ENCODE measurements at regions not wholly inside any gene's neighbourhood (a gene's known extent, or its start where the extent isn't known, plus 50 kb on each side); places are given as distances from the start of the nearest gene placed in this dataset.

DNA sequence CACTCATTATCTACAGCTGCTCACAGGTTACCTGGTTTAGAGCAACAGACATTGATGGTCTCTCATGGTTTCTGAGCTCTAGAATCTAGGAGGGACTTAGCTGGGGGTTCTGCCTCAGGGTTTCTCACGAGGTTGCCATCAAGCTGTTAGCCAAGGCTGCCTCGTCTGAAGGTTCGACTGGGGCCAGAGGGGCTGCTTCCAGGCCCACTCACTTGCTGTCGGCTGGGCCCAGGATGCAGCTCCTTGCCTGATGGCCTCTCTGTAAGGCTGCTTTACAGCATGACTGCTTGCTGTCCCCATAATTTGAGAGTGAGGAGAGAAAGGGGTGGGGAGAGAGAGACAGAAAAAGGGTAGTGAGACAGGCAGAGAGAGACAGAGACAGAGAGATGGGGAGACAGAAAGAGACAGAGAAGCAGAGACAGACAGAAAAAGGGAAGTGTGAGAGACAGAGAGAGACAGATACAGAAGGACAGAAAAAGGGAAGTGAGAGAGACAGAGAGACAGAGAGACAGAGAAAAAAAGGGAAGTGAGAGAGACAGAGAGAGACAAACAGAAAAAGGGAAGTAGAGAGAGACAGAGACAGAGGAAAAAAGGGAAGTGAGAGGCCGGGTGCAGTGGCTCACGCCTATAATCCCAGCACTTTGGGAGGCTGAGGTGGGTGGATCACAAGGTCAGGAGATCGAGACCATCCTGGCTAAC lies 106.8 kb upstream of the C1orf174 start:
- H3K4me1 Mint-ChIP-seq (ENCODE audit: low read depth, unreplicated experiment): no peaks in the 10 kb centered on the region
- Histone ChIP-seq H3K36me3 (ENCODE audit: insufficient read depth, low read length) (no peaks in the 10 kb centered on the region), H3K4me3 (ENCODE audit: insufficient read depth, low read depth, low read length) (no peak overlapping the region), H4K20me1 (ENCODE audit: insufficient read depth, low read length) (no peaks in the 10 kb centered on the region), H3K27me3 (ENCODE audit: insufficient read depth, low read length) (no peaks in the 10 kb centered on the region), H3K27ac (ENCODE audit: low read depth, low read length) (no peak overlapping the region), H3K79me2 (ENCODE audit: insufficient read depth, low read length) (no peaks in the 10 kb centered on the region), H3K9me3 (ENCODE audit: insufficient read depth, low read depth, low read length) (no peaks in the 10 kb centered on the region), H3K4me1 (ENCODE audit: insufficient read depth, low read length) (no peaks in the 10 kb centered on the region), H3K4me2 (ENCODE audit: low read length) (no peak overlapping the region), H2AFZ (ENCODE audit: low read depth, low read length) (no peak overlapping the region), H3K9ac (ENCODE audit: low read length) (no peak overlapping the region)
- no peak overlapping the region for H3K4me3 Mint-ChIP-seq (ENCODE audit: unreplicated experiment)
- TF ChIP-seq EZH2 (IDR thresholded peaks at IDR 0.05; ENCODE audit: insufficient read depth, low read length): no peak
- TF ChIP-seq, protein P1, sequence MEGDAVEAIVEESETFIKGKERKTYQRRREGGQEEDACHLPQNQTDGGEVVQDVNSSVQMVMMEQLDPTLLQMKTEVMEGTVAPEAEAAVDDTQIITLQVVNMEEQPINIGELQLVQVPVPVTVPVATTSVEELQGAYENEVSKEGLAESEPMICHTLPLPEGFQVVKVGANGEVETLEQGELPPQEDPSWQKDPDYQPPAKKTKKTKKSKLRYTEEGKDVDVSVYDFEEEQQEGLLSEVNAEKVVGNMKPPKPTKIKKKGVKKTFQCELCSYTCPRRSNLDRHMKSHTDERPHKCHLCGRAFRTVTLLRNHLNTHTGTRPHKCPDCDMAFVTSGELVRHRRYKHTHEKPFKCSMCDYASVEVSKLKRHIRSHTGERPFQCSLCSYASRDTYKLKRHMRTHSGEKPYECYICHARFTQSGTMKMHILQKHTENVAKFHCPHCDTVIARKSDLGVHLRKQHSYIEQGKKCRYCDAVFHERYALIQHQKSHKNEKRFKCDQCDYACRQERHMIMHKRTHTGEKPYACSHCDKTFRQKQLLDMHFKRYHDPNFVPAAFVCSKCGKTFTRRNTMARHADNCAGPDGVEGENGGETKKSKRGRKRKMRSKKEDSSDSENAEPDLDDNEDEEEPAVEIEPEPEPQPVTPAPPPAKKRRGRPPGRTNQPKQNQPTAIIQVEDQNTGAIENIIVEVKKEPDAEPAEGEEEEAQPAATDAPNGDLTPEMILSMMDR (IDR thresholded peaks at IDR 0.05; ENCODE audit: insufficient read depth, low read depth, low read length): no peak
- no peak for DNase-seq (ENCODE audit: low read depth)
- H3K9me3 Mint-ChIP-seq (ENCODE audit: unreplicated experiment): peaks cover 15% of the 10 kb centered on the region
- no peaks in the 10 kb centered on the region for H3K36me3 Mint-ChIP-seq (ENCODE audit: low read depth, unreplicated experiment)
- H3K27ac Mint-ChIP-seq (ENCODE audit: unreplicated experiment): no peak overlapping the region
- no peak for FAIRE-seq
- H3K27me3 Mint-ChIP-seq (ENCODE audit: low read depth, unreplicated experiment): peaks cover 3% of the 10 kb centered on the region

DNA sequence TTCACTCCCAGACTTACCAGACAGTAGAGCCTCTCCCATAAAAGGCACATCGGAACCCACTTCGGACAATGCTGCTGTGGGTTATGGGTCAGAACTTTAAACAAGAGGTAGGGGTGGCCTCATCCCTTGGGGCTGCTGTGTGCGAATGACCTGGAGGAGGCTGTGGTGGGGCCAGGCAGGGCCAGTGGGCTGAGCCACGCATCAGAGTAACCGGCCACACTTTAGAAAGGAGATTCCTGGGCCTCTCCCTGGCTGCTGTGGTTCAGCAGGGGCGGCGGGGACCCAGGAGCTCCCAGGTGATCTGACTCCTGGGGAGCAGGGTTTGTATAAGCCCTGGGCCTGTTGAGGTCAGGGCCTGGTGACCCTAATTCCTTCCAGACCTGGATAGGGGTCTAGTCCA lies 110.2 kb upstream of the C1orf174 start:
- no peaks in the 10 kb centered on the region for H3K27me3 ChIP-seq (ENCODE audit: insufficient read depth, low read length)
- Mint-ChIP-seq H3K36me3 (ENCODE audit: low read depth, unreplicated experiment) (no peaks in the 10 kb centered on the region), H3K4me3 (ENCODE audit: unreplicated experiment) (no peak overlapping the region), H3K4me1 (ENCODE audit: low read depth, unreplicated experiment) (no peaks in the 10 kb centered on the region), H3K27ac (ENCODE audit: unreplicated experiment) (no peak overlapping the region), H3K9me3 (ENCODE audit: unreplicated experiment) (peaks cover 9% of the 10 kb centered on the region), H3K27me3 (ENCODE audit: low read depth, unreplicated experiment) (peaks cover 1% of the 10 kb centered on the region)
- H3K9ac ChIP-seq (ENCODE audit: low read length): no peak overlapping the region
- H3K4me3 ChIP-seq (ENCODE audit: insufficient read depth, low read depth, low read length): no peak overlapping the region
- H3K36me3 ChIP-seq (ENCODE audit: insufficient read depth, low read length): no peaks in the 10 kb centered on the region
- no peaks in the 10 kb centered on the region for H3K4me1 ChIP-seq (ENCODE audit: insufficient read depth, low read length)
- no peak overlapping the region for H2AFZ ChIP-seq (ENCODE audit: low read depth, low read length)
- FAIRE-seq (no peak), DNase-seq (ENCODE audit: low read depth) (no peak)
- H3K79me2 ChIP-seq (ENCODE audit: insufficient read depth, low read length): no peaks in the 10 kb centered on the region
- no peak overlapping the region for H3K27ac ChIP-seq (ENCODE audit: low read depth, low read length)
- H3K9me3 ChIP-seq (ENCODE audit: insufficient read depth, low read depth, low read length): peaks cover 2% of the 10 kb centered on the region
- H4K20me1 ChIP-seq (ENCODE audit: insufficient read depth, low read length): no peaks in the 10 kb centered on the region
- no peak for TF ChIP-seq EZH2 (IDR thresholded peaks at IDR 0.05; ENCODE audit: insufficient read depth, low read length)
- TF ChIP-seq, protein P1 (IDR thresholded peaks at IDR 0.05; ENCODE audit: insufficient read depth, low read depth, low read length): no peak
- H3K4me2 ChIP-seq (ENCODE audit: low read length): no peak overlapping the region
